Immature natural killer cell (primary cell): ENCODE measurements at regions not wholly inside any gene's neighbourhood (a gene's known extent, or its start where the extent isn't known, plus 50 kb on each side); places are given as distances from the start of the nearest gene placed in this dataset.

ENCODE experiments used
- DNase-seq, 3 donors: peaks; one replicate each; pipeline ENCODE4 v3.0.0; 2022; ENCODE audit warnings: mixed read lengths in 1 of 3
- H3K27ac Mint-ChIP-seq, 6 donors: one replicate each; pipeline ENCODE4 v1.8.0; 2020; ENCODE audit warnings: mixed read lengths in 6 of 6, mild to moderate bottlenecking in 5 of 6, inconsistent platforms in 4 of 6, moderate library complexity in 3 of 6
- H3K27me3 Mint-ChIP-seq, 3 donors: one replicate each; pipeline ENCODE4 v1.8.0; 2020 to 2021; ENCODE audit warnings: low read depth in 3 of 3, mild to moderate bottlenecking in 3 of 3, mixed read lengths in 3 of 3, moderate library complexity in 3 of 3, inconsistent platforms in 1 of 3
- H3K36me3 Mint-ChIP-seq, 3 donors: one replicate each; pipeline ENCODE4 v1.8.0; 2020; ENCODE audit warnings: mixed read lengths in 3 of 3, inconsistent platforms in 2 of 3, mild to moderate bottlenecking in 2 of 3
- H3K4me1 Mint-ChIP-seq, 2 donors: one replicate each; pipeline ENCODE4 v1.8.0; 2020; ENCODE audit warnings: inconsistent platforms in 2 of 2, mild to moderate bottlenecking in 2 of 2, mixed read lengths in 2 of 2, moderate library complexity in 1 of 2
- H3K4me3 Mint-ChIP-seq, 5 donors: one replicate each; pipeline ENCODE4 v1.8.0; 2020; ENCODE audit warnings: mild to moderate bottlenecking in 5 of 5, mixed read lengths in 5 of 5, inconsistent platforms in 3 of 5, moderate library complexity in 3 of 5
- H3K9me3 Mint-ChIP-seq, 6 donors: one replicate each; pipeline ENCODE4 v1.8.0; 2020; ENCODE audit warnings: mild to moderate bottlenecking in 6 of 6, mixed read lengths in 6 of 6, inconsistent platforms in 4 of 6, moderate library complexity in 3 of 6

DNA sequence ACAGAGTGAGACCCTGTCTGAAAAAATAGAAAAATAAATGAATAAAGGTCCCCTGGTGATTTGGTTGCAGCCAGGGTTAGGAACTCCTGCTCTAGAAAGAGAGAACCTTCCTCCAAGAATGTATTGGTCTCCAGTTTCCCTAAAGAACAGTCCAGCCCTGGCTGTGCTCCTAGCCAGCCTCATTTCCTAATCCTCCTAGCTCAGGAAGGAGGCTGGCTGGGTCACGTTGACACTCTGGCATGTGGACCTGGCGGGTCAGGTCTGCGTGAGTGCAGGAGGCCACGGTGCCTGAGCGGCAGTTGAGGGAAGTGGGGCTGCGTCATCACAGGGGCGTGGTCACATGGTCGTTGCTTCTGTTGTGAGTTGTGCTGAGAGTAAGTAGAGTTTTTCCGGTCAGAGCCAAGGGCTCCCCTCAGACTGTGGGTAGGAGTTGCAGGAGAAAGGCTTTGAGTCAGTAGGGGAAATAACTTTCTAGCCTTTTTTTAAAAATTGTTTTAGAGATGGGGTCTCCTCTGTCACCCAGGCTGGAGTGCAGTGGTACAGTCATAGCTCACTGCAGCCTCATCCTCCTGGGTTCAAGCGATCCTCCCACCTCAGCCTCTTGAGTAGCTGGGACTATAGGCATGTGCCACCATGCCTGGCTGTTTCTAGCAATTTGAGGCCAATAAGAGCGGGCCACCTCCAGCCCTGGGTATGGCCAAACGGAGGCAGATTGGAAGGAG, 194.0 kb upstream of the CIBAR2 start:
- no peaks in the 10 kb centered on the region for H3K9me3 Mint-ChIP-seq
- H3K27ac Mint-ChIP-seq: peak overlapping the region in 3 of 6 donors; percentile 46 to 83 (median 52)
- DNase-seq: peak; percentile 43 to 53 (median 53)
- H3K4me3 Mint-ChIP-seq: peak overlapping the region in 3 of 5 donors; percentile 34 to 59 (median 41)
- H3K27me3 Mint-ChIP-seq: peaks cover 3 to 11% (median 10%) of the 10 kb centered on the region in 3 donors
- H3K36me3 Mint-ChIP-seq: no peaks in the 10 kb centered on the region
- peaks cover 20 to 28% of the 10 kb centered on the region in 2 donors for H3K4me1 Mint-ChIP-seq

DNA sequence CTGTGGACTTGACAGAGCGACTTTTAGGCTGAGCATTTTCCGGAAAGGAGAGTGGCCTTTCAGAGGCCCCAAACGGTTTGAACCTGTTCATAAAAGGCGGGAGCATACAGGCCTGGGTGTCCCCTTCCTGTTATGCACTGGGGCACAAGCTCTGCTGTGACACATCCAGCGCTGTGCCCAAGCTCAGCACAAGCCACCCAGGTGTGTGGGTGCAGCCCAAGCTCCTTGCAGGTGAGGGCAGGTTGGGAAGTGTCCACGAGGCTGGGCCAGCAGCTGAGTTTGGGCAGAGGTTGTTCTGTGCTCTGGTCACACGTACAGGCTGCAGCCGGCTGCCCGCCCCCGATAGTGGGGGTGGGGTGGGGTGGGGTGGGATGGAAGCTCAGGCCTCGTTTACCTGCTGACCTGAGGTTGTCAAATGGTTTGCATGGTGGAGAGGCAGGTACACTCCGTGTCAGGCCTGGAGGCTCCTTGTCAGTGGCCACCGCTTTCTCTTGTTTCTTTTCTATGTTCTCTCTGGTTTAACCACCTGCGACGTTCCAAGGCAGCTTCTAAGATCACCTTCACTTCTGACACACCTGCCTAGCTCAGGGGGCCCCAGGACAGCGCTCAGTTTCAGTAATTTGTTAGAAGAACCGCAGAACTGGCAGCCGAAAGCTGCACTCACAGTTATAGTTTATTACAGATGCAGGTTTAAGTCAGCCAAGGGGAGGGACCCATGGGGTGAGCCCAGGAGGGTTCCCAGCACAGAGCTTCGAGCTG, 194.7 kb upstream of the CIBAR2 start:
- H3K36me3 Mint-ChIP-seq: no peaks in the 10 kb centered on the region
- H3K27me3 Mint-ChIP-seq: peaks cover 5 to 10% (median 9%) of the 10 kb centered on the region in 3 donors
- H3K9me3 Mint-ChIP-seq: no peaks in the 10 kb centered on the region
- no peak overlapping the region for H3K4me3 Mint-ChIP-seq
- DNase-seq: no peak
- H3K27ac Mint-ChIP-seq: no peak overlapping the region
- peaks cover 20 to 26% of the 10 kb centered on the region in 2 donors for H3K4me1 Mint-ChIP-seq

- Mint-ChIP-seq H3K9me3 (no peaks in the 10 kb centered on the region), H3K4me1 (peaks cover 25% of the 10 kb centered on the region in 2 donors), H3K36me3 (no peaks in the 10 kb centered on the region), H3K27ac (no peak overlapping the region), H3K4me3 (no peak overlapping the region), H3K27me3 (peaks cover 5 to 15% (median 10%) of the 10 kb centered on the region in 3 donors)
- no peak for DNase-seq
Measured at GRCh38 chr16:85307552-85308364, 195.5 kb upstream of the CIBAR2 start.

- no peak overlapping the region for H3K27ac Mint-ChIP-seq
Measured at GRCh38 chr16:85308611-85309540, 196.6 kb upstream of the CIBAR2 start.

DNA sequence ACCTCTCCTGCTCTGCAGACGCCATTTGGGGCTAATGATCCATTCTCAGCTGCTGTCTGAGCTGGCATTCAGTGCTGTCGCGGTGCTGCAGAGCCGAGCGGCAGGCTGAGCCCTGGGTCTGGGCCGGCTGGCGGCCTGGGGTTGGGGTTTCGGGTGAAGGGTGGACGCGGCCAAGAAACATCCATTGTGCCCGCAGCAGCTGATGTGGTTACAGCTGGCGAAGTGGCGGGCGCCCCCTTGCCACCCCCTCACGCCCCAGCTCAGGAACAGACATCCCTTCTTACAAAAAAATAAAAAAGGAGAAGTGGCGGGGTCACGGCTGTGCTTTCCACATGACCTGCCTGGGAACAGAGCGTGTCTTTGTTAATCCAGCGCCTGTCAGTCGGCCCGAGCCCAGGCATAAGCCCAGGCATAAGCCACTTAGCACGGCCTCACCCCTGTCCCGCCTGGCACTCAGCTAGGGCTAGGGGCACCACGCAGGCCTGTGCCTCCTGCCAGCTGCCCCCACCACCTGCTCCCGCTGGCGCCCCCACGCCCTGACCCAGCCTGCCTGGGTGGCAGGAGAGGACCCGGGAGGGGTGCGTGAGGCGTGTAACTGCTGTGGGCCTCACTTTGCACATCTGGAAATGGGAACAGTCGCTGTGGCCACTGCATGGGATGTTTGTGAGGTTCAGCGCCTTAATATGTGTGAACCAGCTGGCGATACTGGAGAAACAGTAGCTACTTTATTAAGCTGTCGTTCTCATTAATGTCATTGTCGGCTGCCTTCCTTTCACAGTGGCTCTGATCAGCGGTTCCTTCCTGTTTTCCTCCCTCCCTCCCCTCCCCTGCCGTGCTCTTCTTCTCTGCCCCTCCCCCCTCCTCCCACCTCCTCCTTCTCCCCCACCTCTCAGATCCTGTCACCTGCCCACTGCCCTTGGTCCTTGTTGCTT, 197.7 kb upstream of the CIBAR2 start:
- Mint-ChIP-seq H3K9me3 (no peaks in the 10 kb centered on the region), H3K4me3 (peak overlapping the region in 2 of 5 donors; percentile 20 to 29), H3K4me1 (peaks cover 18 to 19% of the 10 kb centered on the region in 2 donors), H3K36me3 (no peaks in the 10 kb centered on the region), H3K27ac (no peak overlapping the region), H3K27me3 (peaks cover 5 to 15% (median 10%) of the 10 kb centered on the region in 3 donors)
- DNase-seq: no peak

More at GRCh38 chr16:85308611-85309540, 196.6 kb upstream of the CIBAR2 start:
- Mint-ChIP-seq H3K27me3 (peaks cover 5 to 15% (median 10%) of the 10 kb centered on the region in 3 donors), H3K9me3 (no peaks in the 10 kb centered on the region), H3K36me3 (no peaks in the 10 kb centered on the region), H3K4me1 (peaks cover 21 to 25% of the 10 kb centered on the region in 2 donors), H3K4me3 (peak overlapping the region in 1 of 5 donors; percentile 23)
- no peak for DNase-seq

DNA sequence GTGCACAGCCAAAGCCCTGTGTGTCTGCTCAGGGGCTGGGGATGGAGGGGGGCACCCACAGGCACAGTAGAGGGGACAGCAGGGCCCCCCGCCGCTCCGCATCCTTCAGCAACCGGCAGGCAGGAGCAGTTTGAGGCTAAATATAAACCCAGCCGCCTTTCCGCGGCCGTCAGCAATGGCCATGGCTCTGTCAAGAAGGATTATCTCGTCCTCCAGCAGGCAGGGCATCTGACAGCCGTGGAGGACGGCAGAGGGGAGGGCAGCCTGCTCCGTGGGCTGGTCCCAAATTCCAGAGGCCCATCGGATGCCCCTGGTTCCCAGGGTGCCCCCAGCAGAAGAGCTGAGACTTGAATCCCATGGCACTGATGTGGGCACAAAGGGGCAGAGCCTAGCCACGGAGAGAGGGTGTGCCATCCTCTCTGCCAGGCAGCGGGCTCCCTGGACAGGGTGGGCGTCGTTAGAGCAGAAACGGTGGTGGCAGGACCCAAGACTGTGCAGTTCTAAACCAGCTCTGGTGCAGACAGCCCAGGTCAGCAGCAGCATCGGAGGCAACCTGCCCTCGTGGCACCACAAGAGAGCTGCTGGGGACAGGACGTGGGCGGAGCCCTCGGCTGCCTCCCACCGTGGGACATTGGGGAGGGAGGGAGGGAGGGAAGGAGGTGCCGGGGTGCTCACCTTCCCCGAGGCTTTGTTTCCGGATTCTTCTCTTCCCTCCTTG, 198.8 kb upstream of the CIBAR2 start:
- peak overlapping the region in 2 of 5 donors; percentile 33 to 54 for H3K4me3 Mint-ChIP-seq
- H3K4me1 Mint-ChIP-seq: peaks cover 15 to 16% of the 10 kb centered on the region in 2 donors
- H3K36me3 Mint-ChIP-seq: no peaks in the 10 kb centered on the region
- peaks cover 5 to 16% (median 8%) of the 10 kb centered on the region in 3 donors for H3K27me3 Mint-ChIP-seq
- H3K9me3 Mint-ChIP-seq: no peaks in the 10 kb centered on the region
- DNase-seq: peak in 1 of 3 donors; percentile 12
- no peak overlapping the region for H3K27ac Mint-ChIP-seq

GRCh38 chr16:85311741-85312140, 199.5 kb upstream of the CIBAR2 start:
- peaks cover 11 to 12% of the 10 kb centered on the region in 2 donors for H3K4me1 Mint-ChIP-seq

DNA sequence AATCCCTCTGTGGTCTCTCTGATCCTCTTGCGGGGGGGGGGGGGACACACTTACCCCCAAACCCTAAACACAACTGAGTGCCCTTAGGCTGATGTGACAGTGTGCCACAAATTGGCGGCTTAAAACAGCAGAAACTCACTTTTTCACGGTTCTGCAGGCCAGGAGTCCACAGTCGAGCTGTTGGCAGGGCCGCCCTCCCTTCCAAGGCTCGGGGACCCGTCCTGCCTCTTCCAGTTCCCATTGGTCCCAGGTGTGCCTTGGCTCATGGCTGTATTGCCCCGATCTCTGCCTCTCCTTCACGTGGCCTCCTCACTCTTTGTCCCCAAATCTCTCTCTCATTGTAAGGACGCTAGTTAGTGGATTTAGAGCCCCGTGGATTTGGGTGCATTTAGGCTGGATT, 199.9 kb upstream of the CIBAR2 start:
- H3K27me3 Mint-ChIP-seq: peaks cover 5 to 15% (median 6%) of the 10 kb centered on the region in 3 donors
- no peaks in the 10 kb centered on the region for H3K9me3 Mint-ChIP-seq
- H3K4me3 Mint-ChIP-seq: peak overlapping the region in 1 of 5 donors; percentile 35
- no peak for DNase-seq
- no peaks in the 10 kb centered on the region for H3K36me3 Mint-ChIP-seq
- no peak overlapping the region for H3K27ac Mint-ChIP-seq
- peaks cover 11 to 12% of the 10 kb centered on the region in 2 donors for H3K4me1 Mint-ChIP-seq

More at GRCh38 chr16:85311741-85312140, 199.5 kb upstream of the CIBAR2 start:
- no peaks in the 10 kb centered on the region for H3K9me3 Mint-ChIP-seq
- no peak overlapping the region for H3K27ac Mint-ChIP-seq
- no peak for DNase-seq
- peaks cover 5 to 16% (median 5%) of the 10 kb centered on the region in 3 donors for H3K27me3 Mint-ChIP-seq
- no peaks in the 10 kb centered on the region for H3K36me3 Mint-ChIP-seq
- H3K4me3 Mint-ChIP-seq: peak overlapping the region in 1 of 5 donors; percentile 54

DNA sequence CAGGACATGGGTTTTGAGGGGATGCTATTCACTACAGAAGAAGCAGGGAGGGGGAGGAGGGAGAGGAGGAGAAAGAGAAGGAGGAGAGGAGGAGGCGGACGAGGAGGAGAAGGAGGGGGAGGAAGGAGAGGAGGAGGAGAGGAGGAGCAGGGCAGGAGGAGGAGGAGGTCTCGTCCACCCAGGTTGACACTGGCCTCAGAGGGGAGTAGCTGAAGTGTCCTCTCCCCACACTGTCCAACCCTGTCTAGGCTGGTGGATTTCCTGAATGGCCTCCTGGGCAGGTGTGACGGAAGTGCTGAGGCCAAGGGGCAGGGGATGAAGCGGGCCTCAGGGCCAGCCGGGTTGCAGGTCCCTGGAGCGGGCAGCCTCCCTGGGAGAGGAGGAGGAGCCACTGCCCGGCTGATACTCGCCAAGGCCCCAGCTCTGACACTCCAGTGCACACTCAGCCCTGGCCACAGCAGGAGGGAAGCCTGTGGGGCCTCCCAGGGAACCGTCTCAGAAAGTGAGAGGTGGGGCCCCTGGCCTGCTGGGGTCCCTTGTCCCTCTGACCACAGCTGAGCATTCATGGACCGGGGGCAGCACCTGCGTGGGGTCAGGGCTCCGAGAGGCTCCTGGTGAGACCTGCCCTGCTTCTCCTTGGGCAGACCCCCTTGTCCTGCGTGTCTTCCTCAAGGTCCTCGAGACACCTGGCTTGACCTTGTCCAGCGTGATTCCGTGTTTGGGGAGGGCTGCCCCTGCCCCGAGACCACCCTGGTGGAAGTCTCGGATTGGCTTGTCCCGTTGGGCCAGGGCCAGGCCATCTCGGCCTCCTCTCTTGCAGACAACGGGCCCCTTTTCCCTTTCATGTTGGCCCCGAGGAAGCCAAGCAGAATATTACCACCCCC, 200.6 kb upstream of the CIBAR2 start:
- Mint-ChIP-seq H3K9me3 (no peaks in the 10 kb centered on the region), H3K36me3 (no peaks in the 10 kb centered on the region), H3K4me1 (peaks cover 11 to 12% of the 10 kb centered on the region in 2 donors), H3K4me3 (no peak overlapping the region), H3K27me3 (peaks cover 2 to 11% (median 7%) of the 10 kb centered on the region in 3 donors), H3K27ac (no peak overlapping the region)
- no peak for DNase-seq

DNA sequence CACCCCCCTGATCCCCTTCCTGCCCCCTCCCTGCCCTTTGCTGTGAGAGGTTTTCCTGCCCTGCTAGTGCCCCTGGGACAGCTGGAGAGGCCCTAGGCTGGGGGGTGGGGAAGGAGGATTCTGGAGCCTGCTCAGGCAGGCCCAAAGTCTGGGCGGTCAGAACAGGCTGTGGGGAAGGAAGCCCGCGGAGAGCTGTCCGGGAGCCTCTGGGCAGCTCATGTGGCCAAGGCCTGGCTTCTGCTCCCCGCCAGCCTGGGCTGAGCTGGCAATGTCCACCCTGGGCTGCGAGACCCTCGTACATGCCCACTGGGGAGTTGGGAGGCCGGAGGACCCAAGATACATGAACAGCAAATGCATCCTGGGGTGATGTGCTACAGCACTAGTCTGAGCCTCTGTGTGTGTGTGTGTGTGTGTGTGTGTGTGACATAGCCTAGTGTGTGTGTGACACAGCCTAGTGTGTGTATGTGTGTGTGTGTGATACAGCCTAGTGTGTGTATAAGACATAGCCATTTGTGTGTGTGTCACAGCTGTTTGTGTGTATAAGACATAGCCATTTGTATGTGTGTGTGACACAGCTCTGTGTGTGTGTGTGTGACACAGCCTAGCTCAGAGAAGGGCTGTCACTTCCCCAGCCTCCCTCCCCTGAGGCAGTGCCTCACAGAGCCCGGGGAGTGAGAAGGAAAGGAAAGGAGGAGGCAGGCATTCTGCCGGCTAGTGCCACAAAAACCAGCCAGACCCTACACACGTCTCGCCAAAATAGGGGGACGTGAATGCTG, 201.4 kb upstream of the CIBAR2 start:
- Mint-ChIP-seq H3K4me3 (no peak overlapping the region), H3K27ac (no peak overlapping the region)

More for the DNA sequence above, 201.4 kb upstream of the CIBAR2 start:
- DNase-seq: no peak
- Mint-ChIP-seq H3K4me1 (peaks cover 7 to 11% of the 10 kb centered on the region in 2 donors), H3K27me3 (peaks cover 1 to 11% (median 7%) of the 10 kb centered on the region in 3 donors), H3K36me3 (no peaks in the 10 kb centered on the region), H3K9me3 (no peaks in the 10 kb centered on the region)
